Suprapubic skin (tissue), 4 donors: ENCODE measurements at regions not wholly inside any gene's neighbourhood (a gene's known extent, or its start where the extent isn't known, plus 50 kb on each side); places are given as distances from the start of the nearest gene placed in this dataset.

Experiments
- DNase-seq, 2 donors: peaks; one replicate each; pipeline ENCODE4 v3.0.0-alpha.2; 2019; ENCODE audit warnings: low spot score in 2 of 2
- H3K27ac ChIP-seq: fragments of 200-600 bp; sonication (generic); one replicate; pipeline ENCODE4 v1.5.1; 2019
- H3K27me3 ChIP-seq: fragments of 200-600 bp; sonication (generic); one replicate; pipeline ENCODE4 v1.5.1; 2019
- H3K36me3 ChIP-seq: fragments of 200-600 bp; sonication (generic); one replicate; pipeline ENCODE4 v1.5.1; 2019
- H3K4me1 ChIP-seq: fragments of 200-600 bp; sonication (generic); one replicate; pipeline ENCODE4 v1.5.1; 2019
- H3K4me3 ChIP-seq: fragments of 200-600 bp; sonication (generic); one replicate; pipeline ENCODE4 v1.5.1; 2019; ENCODE audit warnings: mild to moderate bottlenecking
- H3K9me3 ChIP-seq: fragments of 200-600 bp; sonication (generic); one replicate; pipeline ENCODE4 v1.5.1; 2019
- CTCF ChIP-seq, 2 donors: fragments of 200-600 bp in 1 of 2; fragments of 450-650 bp in 1 of 2; sonication (generic) in 1 of 2; IDR thresholded peaks; one replicate each; pipeline ENCODE4 v1.5.1; 2016 to 2019; ENCODE audit warnings: antibody characterized with exemption in 2 of 2, mild to moderate bottlenecking in 1 of 2, moderate library complexity in 1 of 2
- EP300 ChIP-seq: sonication (generic); formaldehyde crosslinking; IDR thresholded peaks from one replicate; pipeline ENCODE4 v1.6.1; 2017; ENCODE audit warnings: antibody characterized with exemption
- POLR2A ChIP-seq, 2 donors: fragments of 450-650 bp; IDR thresholded peaks; one replicate each; pipeline ENCODE4 v1.6.1; 2017; ENCODE audit warnings: antibody characterized with exemption in 2 of 2, mild to moderate bottlenecking in 2 of 2, moderate library complexity in 2 of 2
- POLR2AphosphoS5 ChIP-seq, 3 donors: sonication (generic); formaldehyde crosslinking; IDR thresholded peaks; one replicate each; pipeline ENCODE4 v1.6.1; 2017; ENCODE audit warnings: antibody characterized with exemption in 3 of 3
- WGBS: methylation state at CpG from one replicate; pipeline ENCODE4 v1.1.5; 2018; 5-methylcytosine and 5-hydroxymethylcytosine counted together

DNA sequence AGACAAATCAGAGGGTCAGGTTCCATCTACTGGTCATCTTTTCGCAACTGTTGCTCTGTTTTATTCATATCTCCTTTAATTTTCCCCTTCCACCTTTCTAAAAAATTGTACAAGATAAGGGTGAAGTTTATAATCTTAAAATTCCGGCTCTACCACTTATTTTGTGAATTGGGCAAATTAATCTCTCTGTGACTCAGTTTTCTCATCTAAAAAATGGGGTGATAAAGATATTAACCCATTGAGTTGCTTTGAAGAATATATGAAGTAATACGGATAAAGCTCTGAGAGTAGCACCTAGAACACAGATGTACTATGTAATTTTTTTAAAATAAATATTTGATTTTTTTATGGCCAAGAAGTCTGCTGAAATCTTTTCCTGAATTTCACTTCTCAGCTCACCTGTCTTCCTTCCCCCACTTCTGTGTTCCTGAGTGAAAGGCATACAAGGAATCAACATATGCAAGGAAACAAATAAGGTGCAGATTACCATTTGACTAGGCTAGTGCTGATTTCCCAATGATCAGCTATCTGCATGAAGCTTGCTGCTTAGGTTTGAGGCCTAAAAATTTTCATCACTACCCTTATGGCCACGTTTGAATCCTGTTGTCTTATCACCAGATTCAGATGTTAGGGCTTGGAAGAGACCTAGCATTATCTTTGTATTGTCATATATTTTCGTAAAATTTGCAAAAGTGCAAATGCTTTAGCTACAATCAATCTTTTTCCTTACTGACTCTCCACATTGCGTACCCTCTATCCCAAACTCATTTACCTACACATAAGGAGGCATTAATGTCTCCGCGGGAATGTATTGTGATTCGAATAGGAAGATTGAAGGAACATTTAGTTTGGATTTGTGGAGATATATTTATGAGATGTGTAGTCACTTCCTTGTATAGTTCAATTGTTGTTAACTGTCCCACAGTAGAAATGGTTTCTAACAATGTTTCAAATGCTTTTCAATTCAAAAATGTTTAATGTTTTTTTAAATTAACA, 718.3 kb upstream of the PTBP2 start:
- TF ChIP-seq CTCF (IDR thresholded peaks at IDR 0.05) (no peak), POLR2AphosphoS5 (IDR thresholded peaks at IDR 0.05) (no peak), POLR2A (IDR thresholded peaks at IDR 0.05) (no peak), EP300 (no peak)
- Histone ChIP-seq H3K4me1 (no peaks in the 10 kb centered on the region), H3K9me3 (no peaks in the 10 kb centered on the region), H3K4me3 (no peak overlapping the region), H3K27me3 (no peaks in the 10 kb centered on the region), H3K36me3 (no peaks in the 10 kb centered on the region), H3K27ac (no peak overlapping the region)
- 76% methylated on average over 9 of the region's 9 CpGs for WGBS
- no peak for DNase-seq

GRCh38 chr1:96009831-96010434, 711.7 kb upstream of the PTBP2 start:
- Histone ChIP-seq H3K9me3 (no peaks in the 10 kb centered on the region), H3K36me3 (no peaks in the 10 kb centered on the region), H3K4me1 (no peaks in the 10 kb centered on the region), H3K27ac (no peak overlapping the region), H3K27me3 (no peaks in the 10 kb centered on the region), H3K4me3 (no peak overlapping the region)
- TF ChIP-seq POLR2A (IDR thresholded peaks at IDR 0.05) (no peak), POLR2AphosphoS5 (IDR thresholded peaks at IDR 0.05) (no peak), CTCF (IDR thresholded peaks at IDR 0.05) (no peak)
- no peak for DNase-seq
- WGBS: 47% methylated on average over 3 of the region's 3 CpGs

- H3K27ac ChIP-seq: no peak overlapping the region
- no peak overlapping the region for H3K4me3 ChIP-seq
- TF ChIP-seq POLR2A (IDR thresholded peaks at IDR 0.05): no peak
- no peak for TF ChIP-seq EP300
- TF ChIP-seq CTCF (IDR thresholded peaks at IDR 0.05): no peak
- no peak for TF ChIP-seq POLR2AphosphoS5 (IDR thresholded peaks at IDR 0.05)
- H3K4me1 ChIP-seq: no peaks in the 10 kb centered on the region
- H3K9me3 ChIP-seq: no peaks in the 10 kb centered on the region
- no peak for DNase-seq
- no peaks in the 10 kb centered on the region for H3K36me3 ChIP-seq
- no peaks in the 10 kb centered on the region for H3K27me3 ChIP-seq
- whole genome bisulfite sequencing: 82% methylated on average over 4 of the region's 4 CpGs
These were observed 710.0 kb upstream of the PTBP2 start for GRCh38 chr1:96011606-96012005.

- Histone ChIP-seq H3K36me3 (no peaks in the 10 kb centered on the region), H3K27ac (no peak overlapping the region), H3K4me1 (no peaks in the 10 kb centered on the region), H3K9me3 (no peaks in the 10 kb centered on the region), H3K4me3 (no peak overlapping the region), H3K27me3 (no peaks in the 10 kb centered on the region)
- DNase-seq: no peak
- WGBS: 83% methylated on average over 3 of the region's 3 CpGs
- TF ChIP-seq CTCF (IDR thresholded peaks at IDR 0.05) (no peak), EP300 (no peak), POLR2AphosphoS5 (IDR thresholded peaks at IDR 0.05) (no peak), POLR2A (IDR thresholded peaks at IDR 0.05) (no peak)
These were observed 705.4 kb upstream of the PTBP2 start for GRCh38 chr1:96016219-96016618.

DNA sequence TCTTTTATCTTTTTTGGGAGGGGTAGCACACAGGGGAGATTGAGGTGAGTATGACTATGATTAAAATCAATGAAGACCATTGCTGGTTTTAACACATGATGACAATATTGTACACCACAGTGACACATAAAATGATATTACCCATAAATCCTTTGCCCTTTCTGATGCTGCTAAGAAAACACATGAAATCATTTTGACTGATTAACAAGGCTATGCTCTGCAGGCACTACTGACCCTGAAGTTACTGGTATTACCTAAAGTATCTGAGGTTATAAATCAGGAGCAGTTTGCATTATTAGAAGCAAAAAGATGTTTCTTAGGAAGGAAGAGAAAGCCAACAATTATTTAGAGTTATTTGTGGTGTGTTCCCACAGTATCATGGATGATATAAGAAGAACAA, 701.2 kb upstream of the PTBP2 start:
- H3K27me3 ChIP-seq: no peaks in the 10 kb centered on the region
- TF ChIP-seq POLR2A (IDR thresholded peaks at IDR 0.05): no peak
- TF ChIP-seq POLR2AphosphoS5 (IDR thresholded peaks at IDR 0.05): no peak
- TF ChIP-seq CTCF (IDR thresholded peaks at IDR 0.05): no peak
- TF ChIP-seq EP300: no peak
- H3K4me3 ChIP-seq: no peak overlapping the region
- no peaks in the 10 kb centered on the region for H3K9me3 ChIP-seq
- no peak overlapping the region for H3K27ac ChIP-seq
- no peaks in the 10 kb centered on the region for H3K36me3 ChIP-seq
- no peak for DNase-seq
- H3K4me1 ChIP-seq: no peaks in the 10 kb centered on the region
